Common myeloid progenitor, CD34-positive (primary cell): ENCODE measurements at regions not wholly inside any gene's neighbourhood (a gene's known extent, or its start where the extent isn't known, plus 50 kb on each side); places are given as distances from the start of the nearest gene placed in this dataset.

ENCODE experiments used
- CTCF ChIA-PET: fragments of 350-600 bp; sonication (Branson Sonifier 250); formaldehyde crosslinking; loops from one replicate; lab custom pipeline; 2021; ENCODE audit warnings: antibody characterized with exemption; lab: Charles Lee
- POLR2A ChIA-PET: fragments of 350-600 bp; sonication (Branson Sonifier 250); formaldehyde crosslinking; loops from one replicate; lab custom pipeline; 2021; ENCODE audit warnings: antibody characterized with exemption; lab: Charles Lee
- DNase-seq, 3 donors: peaks; one replicate each; pipeline versions ENCODE4 v3.0.0 to v3.0.0-alpha.2; 2013
- H3K27ac ChIP-seq, 2 experiments: 1 replicate in 1 of 2; 2 replicates in 1 of 2; pipeline ENCODE4 v1.7.0; 2013; ENCODE audit warnings: inconsistent platforms in 2 of 2, low read length in 2 of 2, mild to moderate bottlenecking in 2 of 2, low read depth in 1 of 2, moderate library complexity in 1 of 2; ENCODE audit not compliant: severe bottlenecking in 2 of 2, insufficient read depth in 1 of 2, poor library complexity in 1 of 2
- H3K27me3 ChIP-seq, 5 experiments: replicated peaks in 2 of 5; 1 replicate in 3 of 5; 2 replicates in 2 of 5; pipeline versions ENCODE4 v1.6.1 to v1.7.0; 2013; ENCODE audit warnings: low read length in 4 of 5, mild to moderate bottlenecking in 2 of 5, moderate library complexity in 2 of 5, inconsistent platforms in 1 of 5; ENCODE audit not compliant: insufficient read depth in 5 of 5, control insufficient read depth in 4 of 5
- H3K36me3 ChIP-seq, 4 experiments: 1 replicate in 2 of 4; 2 replicates in 2 of 4; pipeline versions ENCODE4 v1.6.1 to v1.7.0; 2013; ENCODE audit warnings: low read length in 3 of 4, control low read depth in 1 of 4, mild to moderate bottlenecking in 1 of 4; ENCODE audit not compliant: control insufficient read depth in 4 of 4, insufficient read depth in 4 of 4
- H3K4me1 ChIP-seq, 4 experiments: 1 replicate in 3 of 4; 2 replicates in 1 of 4; pipeline versions ENCODE4 v1.6.1 to v1.7.1; 2013; ENCODE audit warnings: low read length in 3 of 4, mild to moderate bottlenecking in 3 of 4, control low read depth in 1 of 4, inconsistent platforms in 1 of 4, moderate library complexity in 1 of 4; ENCODE audit not compliant: control insufficient read depth in 4 of 4, insufficient read depth in 4 of 4; ENCODE audit errors: control extremely low read depth in 1 of 4
- H3K4me3 ChIP-seq, 7 experiments: 1 replicate in 4 of 7; 2 replicates in 3 of 7; pipeline versions ENCODE4 v1.5.1 to v1.7.0; 2013; ENCODE audit warnings: mild to moderate bottlenecking in 7 of 7, low read length in 6 of 7, moderate library complexity in 6 of 7, inconsistent platforms in 2 of 7, low read depth in 2 of 7, control low read depth in 1 of 7; ENCODE audit not compliant: insufficient read depth in 4 of 7, control insufficient read depth in 1 of 7; ENCODE audit errors: extremely low read depth in 1 of 7
- H3K9me3 ChIP-seq, 5 experiments: 1 replicate in 4 of 5; 2 replicates in 1 of 5; pipeline versions ENCODE4 v1.6.1 to v1.7.1; 2013; ENCODE audit warnings: low read length in 4 of 5, mild to moderate bottlenecking in 2 of 5, inconsistent platforms in 1 of 5, low read depth in 1 of 5, moderate library complexity in 1 of 5; ENCODE audit not compliant: control insufficient read depth in 4 of 5, insufficient read depth in 2 of 5; ENCODE audit errors: control extremely low read depth in 1 of 5
- WGBS: methylation state at CpG from one replicate; pipeline ENCODE4 v1.1.5; 2013; ENCODE audit not compliant: insufficient coverage; 5-methylcytosine and 5-hydroxymethylcytosine counted together

- Histone ChIP-seq H3K4me1 (peaks cover 0 to 4% (median 3%) of the 10 kb centered on the region in 4 experiments), H3K36me3 (no peaks in the 10 kb centered on the region), H3K27me3 (no peaks in the 10 kb centered on the region), H3K27ac (no peak overlapping the region), H3K4me3 (no peak overlapping the region), H3K9me3 (no peaks in the 10 kb centered on the region)
- ChIA-PET CTCF (no interaction called here), POLR2A (no interaction called here)
- 93% methylated on average over 5 of the region's 5 CpGs for WGBS
- DNase-seq, result no peak
Observed at GRCh38 chr9:7983490-7983889, 183.9 kb upstream of the DMAC1 start.

GRCh38 chr9:7982907-7983306 lies 183.3 kb upstream of the DMAC1 start:
- DNase-seq, result peak in 2 of 3 donors; percentile 43 to 55
- H3K27ac ChIP-seq, result no peak overlapping the region
- peaks cover 0 to 5% (median 3%) of the 10 kb centered on the region in 4 experiments for H3K4me1 ChIP-seq
- 22% methylated on average over 3 of the region's 4 CpGs for WGBS
- no peaks in the 10 kb centered on the region for H3K36me3 ChIP-seq
- H3K9me3 ChIP-seq, result no peaks in the 10 kb centered on the region
- H3K4me3 ChIP-seq, result no peak overlapping the region
- ChIA-PET POLR2A (interaction anchor here (0.6 kb wide), 1 partner anchor 204 kb away, joined by 5 read pairs; no protein-coding TSS in a partner anchor), CTCF (interaction anchor here (0.6 kb wide), 1 partner anchor 224 kb away, joined by 4 read pairs; no protein-coding TSS in a partner anchor)
- H3K27me3 ChIP-seq, result no peaks in the 10 kb centered on the region

DNA sequence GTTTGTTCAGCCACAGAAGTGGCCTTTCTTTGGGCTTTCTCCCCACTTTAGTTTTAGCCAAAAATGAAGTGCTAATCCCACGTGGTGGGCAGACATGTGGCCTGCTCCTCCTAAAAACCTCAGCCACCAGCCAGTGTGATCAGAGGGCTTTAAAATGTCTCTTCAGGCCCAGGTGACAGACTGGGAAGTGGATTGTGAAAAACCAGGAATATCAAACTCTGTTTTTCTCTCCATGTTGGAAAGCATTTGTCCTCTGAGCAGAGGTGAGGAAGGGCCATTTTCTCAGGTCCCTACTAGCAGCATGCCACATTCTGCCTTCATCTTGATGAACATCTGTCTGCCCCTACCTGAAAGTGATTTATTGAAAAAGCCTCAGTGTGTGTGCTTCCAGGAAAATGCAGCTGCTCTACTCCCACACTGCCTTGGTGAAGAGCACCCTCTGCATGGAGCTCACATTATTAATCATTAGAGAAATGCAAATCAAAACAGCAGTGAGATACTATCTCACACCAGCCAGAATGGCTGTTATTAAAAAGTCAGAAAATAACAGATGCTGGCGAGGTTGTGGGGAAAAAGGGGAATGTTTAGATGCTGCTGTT lies 181.2 kb upstream of the DMAC1 start:
- no peak for DNase-seq
- Histone ChIP-seq H3K27ac (no peak overlapping the region), H3K4me1 (peaks cover 19 to 25% (median 22%) of the 10 kb centered on the region in 4 experiments), H3K27me3 (no peaks in the 10 kb centered on the region), H3K36me3 (no peaks in the 10 kb centered on the region), H3K4me3 (no peak overlapping the region), H3K9me3 (no peaks in the 10 kb centered on the region)
- WGBS, result no CpG with 5 or more reads among the region's 2 CpGs
- CTCF ChIA-PET, result interaction anchor here (1.3 kb wide), 1 partner anchor 14 kb away, joined by 3 read pairs; no protein-coding TSS in a partner anchor
- POLR2A ChIA-PET, result interaction anchor here (0.6 kb wide), 1 partner anchor 891 kb away, joined by 3 read pairs; no protein-coding TSS in a partner anchor

DNA sequence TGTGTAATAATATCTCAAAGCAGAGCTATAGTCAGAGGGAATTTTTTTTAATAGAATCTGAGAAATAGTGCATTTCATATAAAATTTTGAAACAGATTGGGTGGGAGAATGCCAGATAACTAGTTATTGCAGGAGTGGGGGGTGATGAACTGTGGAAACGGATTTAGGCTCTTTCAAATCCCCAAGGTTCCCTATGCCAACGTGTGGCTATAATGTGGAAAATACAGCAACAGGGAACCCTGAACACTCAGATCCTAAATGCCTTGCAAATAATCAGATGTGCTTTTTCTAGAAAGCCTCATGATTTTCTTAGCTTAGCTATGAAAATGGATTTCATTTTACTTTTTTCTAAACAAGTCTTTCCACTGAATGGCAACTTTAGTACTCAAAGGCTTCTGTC lies 180.5 kb upstream of the DMAC1 start:
- Histone ChIP-seq H3K9me3 (no peaks in the 10 kb centered on the region), H3K4me1 (peaks cover 25 to 33% (median 29%) of the 10 kb centered on the region in 4 experiments), H3K4me3 (no peak overlapping the region), H3K27me3 (no peaks in the 10 kb centered on the region), H3K36me3 (no peaks in the 10 kb centered on the region), H3K27ac (no peak overlapping the region)
- WGBS, result 100% methylated on average over 1 of the region's 2 CpGs
- no peak for DNase-seq
- POLR2A ChIA-PET, result no interaction called here
- CTCF ChIA-PET, result no interaction called here

GRCh38 chr9:7979611-7980010 lies 180.0 kb upstream of the DMAC1 start:
- peaks cover 30 to 37% (median 33%) of the 10 kb centered on the region in 4 experiments for H3K4me1 ChIP-seq
- peak; percentile 40 to 75 (median 59) for DNase-seq
- 76% methylated on average over 3 of the region's 5 CpGs for WGBS
- CTCF ChIA-PET, result no interaction called here
- H3K4me3 ChIP-seq, result no peak overlapping the region
- POLR2A ChIA-PET, result no interaction called here
- H3K36me3 ChIP-seq, result no peaks in the 10 kb centered on the region
- H3K27ac ChIP-seq, result no peak overlapping the region
- no peaks in the 10 kb centered on the region for H3K27me3 ChIP-seq
- H3K9me3 ChIP-seq, result no peaks in the 10 kb centered on the region

GRCh38 chr9:7977586-7977985 lies 178.0 kb upstream of the DMAC1 start:
- no peaks in the 10 kb centered on the region for H3K27me3 ChIP-seq
- H3K36me3 ChIP-seq, result no peaks in the 10 kb centered on the region
- no peaks in the 10 kb centered on the region for H3K9me3 ChIP-seq
- H3K4me1 ChIP-seq, result peaks cover 30 to 44% (median 40%) of the 10 kb centered on the region in 4 experiments
- POLR2A ChIA-PET, result no interaction called here
- CTCF ChIA-PET, result interaction anchor here (1.3 kb wide), 1 partner anchor 37 kb away, joined by 3 read pairs; no protein-coding TSS in a partner anchor
- no peak for DNase-seq
- H3K27ac ChIP-seq, result no peak overlapping the region
- 91% methylated on average over 4 of the region's 5 CpGs for WGBS
- H3K4me3 ChIP-seq, result no peak overlapping the region

- no peaks in the 10 kb centered on the region for H3K36me3 ChIP-seq
- H3K27me3 ChIP-seq, result no peaks in the 10 kb centered on the region
- peak in 2 of 3 donors; percentile 27 to 58 for DNase-seq
- CTCF ChIA-PET, result no interaction called here
- H3K4me1 ChIP-seq, result peaks cover 30 to 44% (median 40%) of the 10 kb centered on the region in 4 experiments
- no peak overlapping the region for H3K4me3 ChIP-seq
- no peak overlapping the region for H3K27ac ChIP-seq
- WGBS, result 80% methylated on average over 2 of the region's 2 CpGs
- H3K9me3 ChIP-seq, result no peaks in the 10 kb centered on the region
- POLR2A ChIA-PET, result no interaction called here
Observed at GRCh38 chr9:7976856-7977255, 177.3 kb upstream of the DMAC1 start.
